Tibial nerve (tissue), 4 donors: ENCODE measurements at regions not wholly inside any gene's neighbourhood (a gene's known extent, or its start where the extent isn't known, plus 50 kb on each side); places are given as distances from the start of the nearest gene placed in this dataset.

Experiments
- EP300 ChIP-seq, 2 donors: sonication (generic); formaldehyde crosslinking; IDR thresholded peaks; one replicate each; pipeline ENCODE4 v1.6.1; 2017; ENCODE audit warnings: antibody characterized with exemption in 2 of 2, mild to moderate bottlenecking in 1 of 2
- POLR2A ChIP-seq, 2 donors: fragments of 450-650 bp; IDR thresholded peaks; one replicate each; pipeline ENCODE4 v1.6.1; 2017; ENCODE audit warnings: antibody characterized with exemption in 2 of 2, mild to moderate bottlenecking in 2 of 2, moderate library complexity in 2 of 2
- TF ChIP-seq, protein P1 (sequence below), 5 experiments: fragments of 200-600 bp in 3 of 5; fragments of 450-650 bp in 2 of 5; sonication (generic) in 3 of 5; IDR thresholded peaks; one replicate each; pipeline ENCODE4 v1.5.1; 2016 to 2019; ENCODE audit warnings: antibody characterized with exemption in 5 of 5, mild to moderate bottlenecking in 3 of 5, moderate library complexity in 2 of 5

GRCh38 chr7:116324582-116324981, 114.2 kb downstream of the TES start:
- TF ChIP-seq EP300 (IDR thresholded peaks at IDR 0.05) = no peak
- no peak for TF ChIP-seq POLR2A (IDR thresholded peaks at IDR 0.05)
- TF ChIP-seq, protein P1, sequence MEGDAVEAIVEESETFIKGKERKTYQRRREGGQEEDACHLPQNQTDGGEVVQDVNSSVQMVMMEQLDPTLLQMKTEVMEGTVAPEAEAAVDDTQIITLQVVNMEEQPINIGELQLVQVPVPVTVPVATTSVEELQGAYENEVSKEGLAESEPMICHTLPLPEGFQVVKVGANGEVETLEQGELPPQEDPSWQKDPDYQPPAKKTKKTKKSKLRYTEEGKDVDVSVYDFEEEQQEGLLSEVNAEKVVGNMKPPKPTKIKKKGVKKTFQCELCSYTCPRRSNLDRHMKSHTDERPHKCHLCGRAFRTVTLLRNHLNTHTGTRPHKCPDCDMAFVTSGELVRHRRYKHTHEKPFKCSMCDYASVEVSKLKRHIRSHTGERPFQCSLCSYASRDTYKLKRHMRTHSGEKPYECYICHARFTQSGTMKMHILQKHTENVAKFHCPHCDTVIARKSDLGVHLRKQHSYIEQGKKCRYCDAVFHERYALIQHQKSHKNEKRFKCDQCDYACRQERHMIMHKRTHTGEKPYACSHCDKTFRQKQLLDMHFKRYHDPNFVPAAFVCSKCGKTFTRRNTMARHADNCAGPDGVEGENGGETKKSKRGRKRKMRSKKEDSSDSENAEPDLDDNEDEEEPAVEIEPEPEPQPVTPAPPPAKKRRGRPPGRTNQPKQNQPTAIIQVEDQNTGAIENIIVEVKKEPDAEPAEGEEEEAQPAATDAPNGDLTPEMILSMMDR (IDR thresholded peaks at IDR 0.05) = no peak
